GM18858 (cell line): ENCODE measurements at regions not wholly inside any gene's neighbourhood (a gene's known extent, or its start where the extent isn't known, plus 50 kb on each side); places are given as distances from the start of the nearest gene placed in this dataset.

Source experiments
- ATAC-seq: cut with Tn5 transposase; IDR thresholded peaks from one replicate; pipeline ENCODE4 v1.9.1; 2021; ENCODE audit not compliant: unreplicated experiment

- no peak for ATAC-seq
Measured at GRCh38 chr7:50209461-50210135, 94.9 kb upstream of the IKZF1 start.

GRCh38 chr7:50208378-50208982 is 96.0 kb upstream of the IKZF1 start:
- no peak for ATAC-seq

- no peak for ATAC-seq
Measured at GRCh38 chr7:50207686-50208255, 96.7 kb upstream of the IKZF1 start.

GRCh38 chr7:50207251-50207564 is 97.3 kb upstream of the IKZF1 start:
- no peak for ATAC-seq

- no peak for ATAC-seq
Measured at GRCh38 chr7:50206453-50207250, 97.9 kb upstream of the IKZF1 start.

- ATAC-seq, result no peak
Measured at GRCh38 chr7:50205011-50205410, 99.5 kb upstream of the IKZF1 start.

- no peak for ATAC-seq
Measured at GRCh38 chr7:50204581-50204980, 99.9 kb upstream of the IKZF1 start.

- ATAC-seq, result no peak
Measured at GRCh38 chr7:50203521-50203920, 101.0 kb upstream of the IKZF1 start.

- ATAC-seq, result no peak
Measured at GRCh38 chr7:50202052-50202555, 102.4 kb upstream of the IKZF1 start.

- ATAC-seq, result no peak
Measured at GRCh38 chr7:50199824-50200223, 104.7 kb upstream of the IKZF1 start.

GRCh38 chr7:50197549-50197948 is 104.5 kb upstream of the ZPBP start:
- ATAC-seq, result peak; percentile 90

GRCh38 chr7:50196719-50197118 is 103.7 kb upstream of the ZPBP start:
- ATAC-seq, result no peak

- ATAC-seq, result no peak
Measured at GRCh38 chr7:50190776-50191175, 97.7 kb upstream of the ZPBP start.

GRCh38 chr7:50189371-50189770 is 96.3 kb upstream of the ZPBP start:
- ATAC-seq, result no peak

GRCh38 chr7:50185951-50186682 is 93.1 kb upstream of the ZPBP start:
- ATAC-seq, result no peak

- ATAC-seq, result no peak
Measured at GRCh38 chr7:50185208-50185607, 92.2 kb upstream of the ZPBP start.

- ATAC-seq, result no peak
Measured at GRCh38 chr7:50184271-50184990, 91.4 kb upstream of the ZPBP start.

- no peak for ATAC-seq
Measured at GRCh38 chr7:50182759-50183158, 89.7 kb upstream of the ZPBP start.

GRCh38 chr7:50181081-50181480 is 88.0 kb upstream of the ZPBP start:
- ATAC-seq, result no peak

- ATAC-seq, result no peak
Measured at GRCh38 chr7:50178166-50178565, 85.1 kb upstream of the ZPBP start.
